GM12878 (cell line): ENCODE measurements at regions not wholly inside any gene's neighbourhood (a gene's known extent, or its start where the extent isn't known, plus 50 kb on each side); places are given as distances from the start of the nearest gene placed in this dataset.

ENCODE experiments used
- CBFB ChIP-seq: IDR thresholded peaks from 2 replicates; pipeline ENCODE4 v1.6.1; 2016; ENCODE audit warnings: antibody characterized with exemption, low read depth
- CHD2 ChIP-seq: IDR thresholded peaks from 2 replicates; pipeline ENCODE4 v1.6.1; 2011; ENCODE audit warnings: low read depth, low read length, improper control_type of control experiment, borderline replicate concordance
- ETV6 ChIP-seq, 2 experiments: fragments of 450-650 bp in 1 of 2; IDR thresholded peaks in 1 of 2; conservative IDR thresholded peaks in 1 of 2; 2 replicates each; pipeline ENCODE4 v1.6.1; 2014; ENCODE audit warnings: antibody characterized with exemption in 1 of 2, borderline replicate concordance in 1 of 2, low read depth in 1 of 2, mild to moderate bottlenecking in 1 of 2, moderate library complexity in 1 of 2
- FOXM1 ChIP-seq: IDR thresholded peaks from 2 replicates; pipeline ENCODE4 v1.6.1; 2012; ENCODE audit warnings: low read depth, mild to moderate bottlenecking, inconsistent platforms, low read length, moderate library complexity
- HDAC2 ChIP-seq: fragments of 200-600 bp; sonication (generic); IDR thresholded peaks from 2 replicates; pipeline ENCODE4 v1.6.1; 2017
- POLR2A ChIP-seq: IDR thresholded peaks from 2 replicates; pipeline ENCODE4 v1.6.1; 2011; ENCODE audit warnings: low read depth, mild to moderate bottlenecking, low read length
- POLR2AphosphoS5 ChIP-seq: IDR thresholded peaks from 2 replicates; pipeline ENCODE4 v1.6.1; 2011; ENCODE audit warnings: mild to moderate bottlenecking, low read length, inconsistent platforms
- SRF ChIP-seq, 2 experiments: IDR thresholded peaks; 2 replicates each; pipeline ENCODE4 v1.6.1; 2011; ENCODE audit warnings: low read depth in 2 of 2, low read length in 2 of 2, mild to moderate bottlenecking in 1 of 2, moderate library complexity in 1 of 2
- YY1 ChIP-seq: IDR thresholded peaks from 2 replicates; pipeline ENCODE4 v1.6.1; 2011; ENCODE audit warnings: low read depth, mild to moderate bottlenecking, low read length
- TF ChIP-seq, protein P1 (sequence below), 3 experiments: IDR thresholded peaks in 2 of 3; conservative IDR thresholded peaks in 1 of 3; 2 replicates each; pipeline ENCODE4 v1.5.1; 2011; ENCODE audit warnings: low read depth in 3 of 3, low read length in 3 of 3, mild to moderate bottlenecking in 3 of 3, control low read depth in 2 of 3, moderate library complexity in 2 of 3, inconsistent platforms in 1 of 3, mixed read lengths in 1 of 3; ENCODE audit not compliant: control insufficient read depth in 2 of 3, insufficient read depth in 1 of 3; ENCODE audit errors: extremely low read depth in 1 of 3

DNA sequence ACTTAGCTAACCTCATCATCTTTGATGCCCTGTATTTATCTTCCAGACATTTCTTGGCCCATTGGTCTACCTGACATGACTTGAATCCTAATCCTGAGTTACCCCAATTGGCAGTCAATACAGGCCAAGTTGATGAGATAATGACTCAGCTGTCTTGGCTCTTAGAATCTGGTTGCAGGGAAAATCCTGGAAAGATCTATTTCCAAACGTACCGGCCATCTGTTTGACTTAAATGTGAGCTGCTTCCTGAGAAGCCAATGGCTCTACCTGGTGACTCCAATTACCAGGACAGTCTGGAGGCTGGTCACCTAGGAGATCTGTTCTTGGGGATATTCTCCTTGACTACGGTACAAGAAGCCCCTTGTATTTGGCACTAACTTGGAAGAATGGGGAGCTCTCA, 475.2 kb upstream of the BRINP1 start:
- TF ChIP-seq SRF (IDR thresholded peaks at IDR 0.05; ENCODE audit: low read depth in 2 of 2, low read length in 2 of 2): no peak
- no peak for TF ChIP-seq CHD2
- no peak for TF ChIP-seq FOXM1
- TF ChIP-seq CBFB: no peak
- no peak for TF ChIP-seq HDAC2
- TF ChIP-seq POLR2A: no peak
- TF ChIP-seq YY1: no peak
- no peak for TF ChIP-seq POLR2AphosphoS5
- TF ChIP-seq, protein P1, sequence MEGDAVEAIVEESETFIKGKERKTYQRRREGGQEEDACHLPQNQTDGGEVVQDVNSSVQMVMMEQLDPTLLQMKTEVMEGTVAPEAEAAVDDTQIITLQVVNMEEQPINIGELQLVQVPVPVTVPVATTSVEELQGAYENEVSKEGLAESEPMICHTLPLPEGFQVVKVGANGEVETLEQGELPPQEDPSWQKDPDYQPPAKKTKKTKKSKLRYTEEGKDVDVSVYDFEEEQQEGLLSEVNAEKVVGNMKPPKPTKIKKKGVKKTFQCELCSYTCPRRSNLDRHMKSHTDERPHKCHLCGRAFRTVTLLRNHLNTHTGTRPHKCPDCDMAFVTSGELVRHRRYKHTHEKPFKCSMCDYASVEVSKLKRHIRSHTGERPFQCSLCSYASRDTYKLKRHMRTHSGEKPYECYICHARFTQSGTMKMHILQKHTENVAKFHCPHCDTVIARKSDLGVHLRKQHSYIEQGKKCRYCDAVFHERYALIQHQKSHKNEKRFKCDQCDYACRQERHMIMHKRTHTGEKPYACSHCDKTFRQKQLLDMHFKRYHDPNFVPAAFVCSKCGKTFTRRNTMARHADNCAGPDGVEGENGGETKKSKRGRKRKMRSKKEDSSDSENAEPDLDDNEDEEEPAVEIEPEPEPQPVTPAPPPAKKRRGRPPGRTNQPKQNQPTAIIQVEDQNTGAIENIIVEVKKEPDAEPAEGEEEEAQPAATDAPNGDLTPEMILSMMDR (IDR thresholded peaks at IDR 0.05 in 2 of 3, conservative IDR thresholded peaks at IDR 0.05 in 1 of 3; ENCODE audit: control insufficient read depth in 2 of 3, extremely low read depth in 1 of 3, insufficient read depth in 1 of 3, low read depth in 3 of 3, low read length in 3 of 3): no peak
- no peak for TF ChIP-seq ETV6 (conservative IDR thresholded peaks at IDR 0.05 in 1 of 2, IDR thresholded peaks at IDR 0.05 in 1 of 2; ENCODE audit: borderline replicate concordance in 1 of 2, low read depth in 1 of 2)
